ENCODE measurements at regions not wholly inside any gene's neighbourhood (a gene's known extent, or its start where the extent isn't known, plus 50 kb on each side); places are given as distances from the start of the nearest gene placed in this dataset.

GRCh38 chr6:163793011-163793983 lies 378.8 kb downstream of the QKI start:
- no peak overlapping the region for H3K4me3 ChIP-seq (ENCODE audit: low read depth, low read length)
- no peak for DNase-seq (ENCODE audit: low read depth)

DNA sequence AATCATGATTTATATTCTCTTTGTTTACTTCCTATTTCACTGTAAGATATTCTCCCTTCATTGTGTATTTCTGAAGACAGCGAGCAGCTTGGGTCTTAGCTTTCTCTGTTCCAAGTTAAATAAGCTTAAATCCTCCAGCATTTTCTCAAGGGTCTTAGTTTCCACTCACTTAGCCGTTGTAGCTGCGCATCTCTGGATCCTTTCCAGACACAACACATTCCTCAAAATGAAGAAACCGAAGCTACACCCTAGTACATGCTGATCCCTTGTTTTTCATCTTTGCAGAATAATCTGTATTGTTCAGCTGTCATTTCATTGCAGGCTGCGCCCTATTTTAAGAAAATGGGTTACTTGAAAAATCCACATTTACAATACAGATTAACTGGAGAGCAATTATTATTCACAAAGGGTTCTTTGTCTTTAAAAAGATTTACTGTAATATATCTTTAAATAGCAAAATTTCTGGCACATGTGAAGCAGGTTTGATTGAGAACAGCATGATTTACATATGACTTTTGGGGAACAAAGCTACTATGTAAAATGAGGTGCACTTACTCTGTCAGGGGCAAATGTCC lies 375.8 kb downstream of the QKI start:
- DNase-seq (ENCODE audit: low read depth), result no peak
- H3K4me3 ChIP-seq (ENCODE audit: low read depth, low read length), result no peak overlapping the region
- TF ChIP-seq, protein P1, sequence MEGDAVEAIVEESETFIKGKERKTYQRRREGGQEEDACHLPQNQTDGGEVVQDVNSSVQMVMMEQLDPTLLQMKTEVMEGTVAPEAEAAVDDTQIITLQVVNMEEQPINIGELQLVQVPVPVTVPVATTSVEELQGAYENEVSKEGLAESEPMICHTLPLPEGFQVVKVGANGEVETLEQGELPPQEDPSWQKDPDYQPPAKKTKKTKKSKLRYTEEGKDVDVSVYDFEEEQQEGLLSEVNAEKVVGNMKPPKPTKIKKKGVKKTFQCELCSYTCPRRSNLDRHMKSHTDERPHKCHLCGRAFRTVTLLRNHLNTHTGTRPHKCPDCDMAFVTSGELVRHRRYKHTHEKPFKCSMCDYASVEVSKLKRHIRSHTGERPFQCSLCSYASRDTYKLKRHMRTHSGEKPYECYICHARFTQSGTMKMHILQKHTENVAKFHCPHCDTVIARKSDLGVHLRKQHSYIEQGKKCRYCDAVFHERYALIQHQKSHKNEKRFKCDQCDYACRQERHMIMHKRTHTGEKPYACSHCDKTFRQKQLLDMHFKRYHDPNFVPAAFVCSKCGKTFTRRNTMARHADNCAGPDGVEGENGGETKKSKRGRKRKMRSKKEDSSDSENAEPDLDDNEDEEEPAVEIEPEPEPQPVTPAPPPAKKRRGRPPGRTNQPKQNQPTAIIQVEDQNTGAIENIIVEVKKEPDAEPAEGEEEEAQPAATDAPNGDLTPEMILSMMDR (IDR thresholded peaks at IDR 0.05; ENCODE audit: control insufficient read depth, extremely low read depth, insufficient read depth), result no peak

More at GRCh38 chr6:163793011-163793983, 378.8 kb downstream of the QKI start:
- TF ChIP-seq, protein P1 (IDR thresholded peaks at IDR 0.05; ENCODE audit: control insufficient read depth, extremely low read depth, insufficient read depth), result no peak

- no peak for DNase-seq (ENCODE audit: low read depth)
- TF ChIP-seq, protein P1 (IDR thresholded peaks at IDR 0.05; ENCODE audit: control insufficient read depth, extremely low read depth, insufficient read depth), result no peak
- H3K4me3 ChIP-seq (ENCODE audit: low read depth, low read length), result no peak overlapping the region
Observed at GRCh38 chr6:163789199-163789810, 374.8 kb downstream of the QKI start.

- no peak for DNase-seq (ENCODE audit: low read depth)
- no peak overlapping the region for H3K4me3 ChIP-seq (ENCODE audit: low read depth, low read length)
- TF ChIP-seq, protein P1 (IDR thresholded peaks at IDR 0.05; ENCODE audit: control insufficient read depth, extremely low read depth, insufficient read depth), result no peak
Observed at GRCh38 chr6:163786995-163787671, 372.6 kb downstream of the QKI start.

- DNase-seq (ENCODE audit: low read depth), result no peak
- TF ChIP-seq, protein P1 (IDR thresholded peaks at IDR 0.05; ENCODE audit: control insufficient read depth, extremely low read depth, insufficient read depth), result no peak
- no peak overlapping the region for H3K4me3 ChIP-seq (ENCODE audit: low read depth, low read length)
Observed at GRCh38 chr6:163782436-163783003, 368.0 kb downstream of the QKI start.

GRCh38 chr6:163780994-163781393 lies 366.5 kb downstream of the QKI start:
- no peak overlapping the region for H3K4me3 ChIP-seq (ENCODE audit: low read depth, low read length)
- TF ChIP-seq, protein P1 (IDR thresholded peaks at IDR 0.05; ENCODE audit: control insufficient read depth, extremely low read depth, insufficient read depth), result no peak
- no peak for DNase-seq (ENCODE audit: low read depth)
